ENCODE measurements at regions not wholly inside any gene's neighbourhood (a gene's known extent, or its start where the extent isn't known, plus 50 kb on each side); places are given as distances from the start of the nearest gene placed in this dataset.

- H3K4me3 ChIP-seq (ENCODE audit: low read depth, low read length) = no peak overlapping the region
- no peak for DNase-seq
- CTCF ChIA-PET = no interaction called here
- no peak for TF ChIP-seq CTCF (IDR thresholded peaks at IDR 0.05; ENCODE audit: insufficient read depth in 1 of 2, low read depth in 1 of 2, low read length in 1 of 2, severe bottlenecking in 1 of 2, unreplicated experiment in 1 of 2)
- H3K27me3 ChIP-seq (replicated peaks; ENCODE audit: control insufficient read depth, insufficient read depth, low read length) = no peaks in the 10 kb centered on the region
- H3K9me3 ChIP-seq = no peaks in the 10 kb centered on the region
- POLR2A ChIA-PET = no interaction called here
- intact Hi-C loops (cut with micrococcal nuclease; ENCODE audit: unreplicated experiment) = no loop called here
- Mint-ChIP-seq H3K9me3 (ENCODE audit: unreplicated experiment) (no peaks in the 10 kb centered on the region), H3K4me3 (ENCODE audit: unreplicated experiment) (no peak overlapping the region), H3K36me3 (ENCODE audit: insufficient read depth, unreplicated experiment) (no peaks in the 10 kb centered on the region), H3K27me3 (ENCODE audit: insufficient read depth, unreplicated experiment) (peaks cover 7% of the 10 kb centered on the region), H3K27ac (ENCODE audit: unreplicated experiment) (no peak overlapping the region), H3K4me1 (ENCODE audit: low read depth, unreplicated experiment) (no peaks in the 10 kb centered on the region)
- H3K4me1 ChIP-seq = no peaks in the 10 kb centered on the region
- no TSS peak for BruUV-seq (replicated peaks)
- H3K36me3 ChIP-seq (ENCODE audit: control insufficient read depth, insufficient read depth, low read length) = no peaks in the 10 kb centered on the region
Observed at GRCh38 chr12:91643763-91644162, 461.1 kb upstream of the DCN start.

- Histone ChIP-seq H3K36me3 (ENCODE audit: control insufficient read depth, insufficient read depth, low read length) (no peaks in the 10 kb centered on the region), H3K9me3 (no peaks in the 10 kb centered on the region), H3K27me3 (replicated peaks; ENCODE audit: control insufficient read depth, insufficient read depth, low read length) (no peaks in the 10 kb centered on the region), H3K4me1 (no peaks in the 10 kb centered on the region), H3K4me3 (ENCODE audit: low read depth, low read length) (no peak overlapping the region)
- H3K9me3 Mint-ChIP-seq (ENCODE audit: unreplicated experiment) = no peaks in the 10 kb centered on the region
- no peak for TF ChIP-seq CTCF (IDR thresholded peaks at IDR 0.05; ENCODE audit: insufficient read depth in 1 of 2, low read depth in 1 of 2, low read length in 1 of 2, severe bottlenecking in 1 of 2, unreplicated experiment in 1 of 2)
- POLR2A ChIA-PET = no interaction called here
- no peaks in the 10 kb centered on the region for H3K36me3 Mint-ChIP-seq (ENCODE audit: insufficient read depth, unreplicated experiment)
- CTCF ChIA-PET = no interaction called here
- no peak for DNase-seq
- BruUV-seq (replicated peaks) = no TSS peak
- H3K4me3 Mint-ChIP-seq (ENCODE audit: unreplicated experiment) = no peak overlapping the region
- intact Hi-C loops (cut with micrococcal nuclease; ENCODE audit: unreplicated experiment) = no loop called here
- H3K27ac Mint-ChIP-seq (ENCODE audit: unreplicated experiment) = no peak overlapping the region
- no peaks in the 10 kb centered on the region for H3K4me1 Mint-ChIP-seq (ENCODE audit: low read depth, unreplicated experiment)
- peaks cover 7% of the 10 kb centered on the region for H3K27me3 Mint-ChIP-seq (ENCODE audit: insufficient read depth, unreplicated experiment)
Observed at GRCh38 chr12:91640021-91640420, 457.4 kb upstream of the DCN start.

DNA sequence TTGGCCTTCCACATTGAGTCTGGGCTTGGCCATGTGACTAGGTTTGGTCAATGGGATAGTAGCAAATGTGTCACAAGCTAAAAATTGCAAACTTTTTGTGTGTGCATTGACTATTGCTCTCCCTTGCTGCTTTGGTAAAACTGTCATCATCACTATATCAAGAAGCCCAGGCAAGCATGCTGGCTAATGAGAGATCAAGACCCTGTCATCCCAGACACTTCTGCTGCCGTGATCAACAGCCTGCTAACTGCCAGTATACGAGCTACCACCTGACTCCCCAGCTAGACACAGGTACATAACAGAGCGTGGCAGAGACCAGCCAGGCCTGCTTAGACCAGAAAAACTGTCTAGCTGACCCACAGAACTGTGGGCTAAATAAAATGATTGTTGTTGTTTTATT is 456.7 kb upstream of the DCN start:
- Mint-ChIP-seq H3K36me3 (ENCODE audit: insufficient read depth, unreplicated experiment) (no peaks in the 10 kb centered on the region), H3K27me3 (ENCODE audit: insufficient read depth, unreplicated experiment) (peaks cover 7% of the 10 kb centered on the region), H3K4me3 (ENCODE audit: unreplicated experiment) (no peak overlapping the region), H3K27ac (ENCODE audit: unreplicated experiment) (no peak overlapping the region), H3K4me1 (ENCODE audit: low read depth, unreplicated experiment) (no peaks in the 10 kb centered on the region), H3K9me3 (ENCODE audit: unreplicated experiment) (no peaks in the 10 kb centered on the region)
- ChIA-PET POLR2A (no interaction called here), CTCF (no interaction called here)
- Histone ChIP-seq H3K9me3 (no peaks in the 10 kb centered on the region), H3K27me3 (replicated peaks; ENCODE audit: control insufficient read depth, insufficient read depth, low read length) (no peaks in the 10 kb centered on the region), H3K4me1 (no peaks in the 10 kb centered on the region), H3K36me3 (ENCODE audit: control insufficient read depth, insufficient read depth, low read length) (no peaks in the 10 kb centered on the region), H3K4me3 (ENCODE audit: low read depth, low read length) (no peak overlapping the region)
- TF ChIP-seq CTCF (IDR thresholded peaks at IDR 0.05; ENCODE audit: insufficient read depth in 1 of 2, low read depth in 1 of 2, low read length in 1 of 2, severe bottlenecking in 1 of 2, unreplicated experiment in 1 of 2) = no peak
- intact Hi-C loops (cut with micrococcal nuclease; ENCODE audit: unreplicated experiment) = no loop called here
- DNase-seq = no peak
- no TSS peak for BruUV-seq (replicated peaks)
